ENCODE measurements at regions not wholly inside any gene's neighbourhood (a gene's known extent, or its start where the extent isn't known, plus 50 kb on each side); places are given as distances from the start of the nearest gene placed in this dataset.

DNA sequence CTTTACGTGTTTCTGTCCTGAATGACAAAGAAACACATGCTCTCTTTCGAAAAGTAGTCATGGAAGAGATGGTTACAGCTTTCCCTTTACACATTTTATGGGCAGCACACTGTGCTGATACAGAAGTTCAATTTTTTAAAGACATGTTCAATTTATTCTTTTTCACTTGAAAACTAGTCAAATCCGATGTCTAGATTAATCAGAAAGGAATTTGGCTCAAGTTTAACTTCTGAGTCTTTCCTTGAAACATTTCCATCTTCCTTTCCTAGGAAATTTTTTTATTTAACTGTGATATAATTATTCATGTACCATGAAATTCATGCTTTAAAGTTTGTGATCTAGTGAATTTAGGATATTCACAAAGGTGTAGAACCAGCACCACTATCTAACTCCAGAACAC, 360.1 kb downstream of the TNS3 start:
- H3K4me1 ChIP-seq: peaks cover 36 to 53% (median 44%) of the 10 kb centered on the region in 10 experiments
- H3K27me3 ChIP-seq: no peaks in the 10 kb centered on the region
- no peak overlapping the region for H3K9ac ChIP-seq
- H3K9me3 ChIP-seq (replicated peaks in 1 of 11): peaks cover 0 to 20% (median 7%) of the 10 kb centered on the region in 11 experiments; a peak in 13 of 22 replicates
- TF ChIP-seq Cebpa-rat (IDR thresholded peaks at IDR 0.05): no peak
- no peak overlapping the region for H3K4me2 ChIP-seq
- no peaks in the 10 kb centered on the region for H3K36me3 ChIP-seq
- H3K4me3 ChIP-seq: no peak overlapping the region
- no peaks in the 10 kb centered on the region for H4K20me1 ChIP-seq
- H3K27ac ChIP-seq: no peak overlapping the region

DNA sequence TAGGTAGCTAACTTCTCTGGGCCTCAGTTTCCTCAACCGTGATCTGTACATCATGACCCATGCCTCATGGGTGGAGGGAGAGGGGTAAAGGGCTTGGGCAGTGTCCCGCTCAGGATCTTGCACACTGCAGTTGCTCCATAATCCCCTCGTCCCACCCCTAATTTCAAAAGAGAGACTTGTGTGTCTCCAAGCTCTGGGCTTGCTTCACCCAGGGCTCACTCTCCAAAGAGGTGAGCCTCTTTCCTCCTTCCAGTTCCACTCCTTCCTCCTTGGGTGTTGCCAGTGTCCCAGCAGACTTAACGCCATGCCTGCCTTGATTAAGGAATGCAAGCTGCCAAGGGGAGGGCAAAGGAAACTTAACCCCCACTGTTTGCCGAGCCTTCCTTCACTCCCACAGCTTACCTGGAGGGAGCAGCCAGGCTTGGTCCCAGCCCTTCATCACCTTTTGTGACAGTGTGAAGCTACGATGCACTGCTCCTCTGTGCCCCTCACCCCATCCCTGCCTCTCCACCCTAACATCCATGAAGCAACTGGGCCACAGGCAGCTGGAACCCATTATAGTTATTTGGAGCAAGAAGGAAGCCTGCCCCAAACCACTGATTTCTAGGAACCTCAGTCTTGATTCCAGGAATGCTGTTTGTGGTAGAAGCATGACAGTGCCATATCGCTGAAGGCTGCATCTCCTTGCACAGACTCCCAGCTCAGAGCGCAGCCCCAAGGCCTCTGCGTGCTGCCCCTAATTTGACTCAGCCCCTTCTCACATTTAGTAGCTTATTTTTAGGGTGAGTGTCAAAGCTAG, 363.3 kb downstream of the TNS3 start:
- H3K4me3 ChIP-seq: no peak overlapping the region
- H3K4me1 ChIP-seq: peaks cover 13 to 35% (median 23%) of the 10 kb centered on the region in 10 experiments; a peak in 19 of 20 replicates
- H3K36me3 ChIP-seq: no peaks in the 10 kb centered on the region
- TF ChIP-seq Cebpa-rat (IDR thresholded peaks at IDR 0.05): no peak
- no peaks in the 10 kb centered on the region for H4K20me1 ChIP-seq
- no peaks in the 10 kb centered on the region for H3K27me3 ChIP-seq
- no peak overlapping the region for H3K27ac ChIP-seq
- H3K9ac ChIP-seq: no peak overlapping the region
- peak overlapping the region in 10 of 11 experiments; percentile 16 to 64 (median 52); a peak in 18 of 22 replicates for H3K4me2 ChIP-seq
- peaks cover 0 to 10% (median 5%) of the 10 kb centered on the region in 11 experiments; a peak in 11 of 22 replicates for H3K9me3 ChIP-seq (replicated peaks in 1 of 11)

DNA sequence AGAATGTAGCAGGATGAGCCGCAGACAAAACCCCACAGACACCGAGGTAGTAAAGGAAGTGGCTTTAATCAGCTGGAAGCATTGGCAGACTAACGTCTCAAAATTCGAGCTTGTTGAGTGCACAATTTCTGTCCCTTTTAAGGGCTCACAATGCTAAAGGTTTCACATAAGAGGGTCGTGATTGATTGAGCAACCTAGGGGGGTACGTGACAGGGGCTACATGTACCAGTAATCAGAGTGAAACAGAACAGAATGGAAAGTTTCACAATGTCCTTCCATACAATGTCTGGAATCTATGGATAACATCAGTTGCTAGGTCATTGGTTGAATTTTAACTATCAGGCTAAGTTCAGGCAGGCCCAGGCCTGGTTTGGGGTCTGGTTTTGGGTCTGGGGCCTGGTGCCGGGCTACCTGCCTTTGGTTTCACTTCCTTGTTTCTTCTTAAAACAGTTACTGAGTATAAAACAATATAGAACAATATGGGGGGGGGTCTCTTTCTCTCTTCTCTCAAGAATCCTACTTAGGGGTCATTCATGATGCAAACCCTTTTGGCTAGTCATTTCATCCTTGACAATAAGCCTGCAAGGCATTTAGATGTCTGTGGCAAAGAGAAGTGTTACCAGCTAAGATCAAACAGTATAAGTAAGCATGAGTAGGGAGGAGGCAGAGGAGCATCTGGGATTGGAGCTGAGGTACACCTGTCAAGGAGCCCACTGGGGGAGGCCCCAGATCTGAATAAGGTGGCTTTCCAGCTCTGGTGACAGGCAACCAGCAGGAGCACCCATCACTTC, 364.1 kb downstream of the TNS3 start:
- no peak for TF ChIP-seq Cebpa-rat (IDR thresholded peaks at IDR 0.05)
- Histone ChIP-seq H3K9me3 (replicated peaks in 1 of 11) (0 out of 22 replicates have a peak, but pooled peaks cover 0 to 2% (median 0%) of the 10 kb centered on the region in 11 experiments), H3K4me2 (peak overlapping the region; percentile 11 to 64 (median 51); a peak in 20 of 22 replicates), H3K27ac (no peak overlapping the region), H3K27me3 (no peaks in the 10 kb centered on the region), H3K9ac (no peak overlapping the region), H3K36me3 (no peaks in the 10 kb centered on the region), H4K20me1 (no peaks in the 10 kb centered on the region), H3K4me1 (peaks cover 13 to 35% (median 23%) of the 10 kb centered on the region in 10 experiments; a peak in 19 of 20 replicates), H3K4me3 (no peak overlapping the region)

DNA sequence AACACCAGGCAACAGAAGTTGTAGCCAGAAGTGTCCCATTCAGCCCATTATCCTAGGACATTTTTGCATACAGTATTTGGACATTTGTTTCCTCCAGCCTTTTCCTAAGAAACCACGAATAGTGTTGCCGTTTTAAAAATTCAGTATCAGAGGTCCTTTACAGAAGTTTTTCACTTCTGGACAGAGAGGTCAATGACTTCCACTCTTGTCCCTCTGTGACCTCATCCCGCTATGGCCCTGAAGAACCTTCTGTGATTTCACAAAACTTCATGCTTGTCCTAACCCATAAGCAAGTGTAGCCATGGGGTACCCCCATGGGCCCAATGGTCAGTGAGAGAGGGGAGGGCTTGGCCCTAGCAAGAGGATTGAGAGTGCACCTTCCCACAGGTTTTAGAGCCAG, 364.8 kb downstream of the TNS3 start:
- no peak overlapping the region for H3K9ac ChIP-seq

DNA sequence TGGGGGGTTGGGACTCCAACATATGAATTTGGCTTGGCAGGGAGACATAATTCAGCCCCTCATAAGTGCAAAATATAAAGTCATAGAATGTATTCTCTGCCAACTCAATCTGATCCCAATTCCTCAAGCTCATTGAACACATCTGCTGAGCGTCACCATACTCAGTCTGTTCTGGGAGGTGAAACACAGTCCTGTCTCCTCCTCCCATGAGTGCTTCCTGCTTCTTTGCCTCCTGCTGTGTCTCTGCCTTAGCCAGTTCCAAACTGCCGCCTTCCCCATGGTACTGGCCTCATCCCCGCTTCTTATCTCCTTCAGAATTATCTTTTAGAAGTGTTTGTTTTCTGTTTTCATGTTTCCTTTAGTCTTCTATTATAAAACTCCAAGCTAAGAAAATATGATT, 365.5 kb downstream of the TNS3 start:
- no peaks in the 10 kb centered on the region for H3K36me3 ChIP-seq
- H3K9ac ChIP-seq: no peak overlapping the region
- peaks cover 13 to 35% (median 23%) of the 10 kb centered on the region in 10 experiments; a peak in 19 of 20 replicates for H3K4me1 ChIP-seq
- 0 out of 22 replicates have a peak, but pooled peaks cover 0 to under 1% (median 0%) of the 10 kb centered on the region in 11 experiments for H3K9me3 ChIP-seq (replicated peaks in 1 of 11)
- no peak for TF ChIP-seq Cebpa-rat (IDR thresholded peaks at IDR 0.05)
- H3K4me2 ChIP-seq: no peak overlapping the region
- H3K27me3 ChIP-seq: no peaks in the 10 kb centered on the region
- no peak overlapping the region for H3K27ac ChIP-seq
- no peak overlapping the region for H3K4me3 ChIP-seq
- H4K20me1 ChIP-seq: no peaks in the 10 kb centered on the region

More for the DNA sequence above, 364.8 kb downstream of the TNS3 start:
- Histone ChIP-seq H3K4me3 (no peak overlapping the region), H3K4me1 (peaks cover 13 to 35% (median 23%) of the 10 kb centered on the region in 10 experiments; a peak in 19 of 20 replicates), H3K4me2 (peak overlapping the region in 10 of 11 experiments; percentile 11 to 64 (median 52); a peak in 20 of 22 replicates), H3K27ac (no peak overlapping the region), H3K27me3 (no peaks in the 10 kb centered on the region), H4K20me1 (no peaks in the 10 kb centered on the region), H3K9me3 (replicated peaks in 1 of 11) (no peaks in the 10 kb centered on the region), H3K36me3 (no peaks in the 10 kb centered on the region)
- no peak for TF ChIP-seq Cebpa-rat (IDR thresholded peaks at IDR 0.05)

DNA sequence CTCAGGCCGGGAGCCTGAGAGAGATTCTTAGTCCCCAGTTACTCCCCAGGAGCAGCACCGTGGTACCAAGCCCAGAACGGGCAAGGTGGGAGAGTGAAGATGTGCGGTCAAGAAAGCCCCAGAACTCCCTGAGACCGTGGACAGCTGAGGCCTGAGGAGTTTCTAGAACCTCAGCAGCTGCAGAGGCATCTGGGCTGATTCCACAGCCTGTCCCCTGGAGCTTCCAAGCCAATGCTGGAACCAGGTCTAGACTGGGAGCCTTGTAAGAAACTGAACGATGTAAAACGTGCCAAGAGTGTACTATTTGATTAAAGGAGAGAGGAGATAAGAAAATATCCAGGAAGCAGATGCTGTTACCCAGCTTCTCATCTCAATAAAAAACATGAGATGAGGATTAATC, 366.3 kb downstream of the TNS3 start:
- Histone ChIP-seq H3K9me3 (replicated peaks in 1 of 11) (peaks cover 0 to 9% (median 2%) of the 10 kb centered on the region in 11 experiments; a peak in 11 of 22 replicates), H3K9ac (no peak overlapping the region), H3K27ac (no peak overlapping the region), H3K4me3 (no peak overlapping the region), H3K36me3 (no peaks in the 10 kb centered on the region), H3K4me2 (no peak overlapping the region), H4K20me1 (no peaks in the 10 kb centered on the region), H3K27me3 (no peaks in the 10 kb centered on the region), H3K4me1 (peaks cover 13 to 31% (median 23%) of the 10 kb centered on the region in 10 experiments; a peak in 19 of 20 replicates)
- TF ChIP-seq Cebpa-rat (IDR thresholded peaks at IDR 0.05): no peak

DNA sequence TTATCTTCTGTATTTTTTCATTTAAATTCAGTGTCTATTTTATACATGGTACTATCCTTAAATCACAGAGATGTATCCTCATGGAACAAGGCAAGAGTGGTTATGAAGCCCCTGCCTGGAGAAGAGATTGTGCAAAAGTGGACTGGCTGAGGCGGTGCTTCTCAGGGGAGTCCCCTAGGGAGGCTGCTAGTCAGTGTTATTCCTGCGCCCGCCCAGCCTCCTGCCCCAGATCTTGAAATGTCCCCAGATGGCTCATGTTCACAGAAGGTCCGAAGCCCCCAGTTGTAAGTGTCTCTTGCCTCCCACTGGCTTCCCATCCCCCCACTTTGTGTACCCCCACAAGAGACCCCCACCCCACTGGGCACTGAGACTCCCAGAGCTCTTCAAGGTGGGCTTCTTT, 366.9 kb downstream of the TNS3 start:
- no peak for TF ChIP-seq Cebpa-rat (IDR thresholded peaks at IDR 0.05)
- Histone ChIP-seq H3K9ac (no peak overlapping the region), H3K4me3 (no peak overlapping the region), H3K27ac (no peak overlapping the region), H3K27me3 (no peaks in the 10 kb centered on the region), H3K36me3 (no peaks in the 10 kb centered on the region), H3K4me1 (peaks cover 13 to 26% (median 22%) of the 10 kb centered on the region in 10 experiments; a peak in 19 of 20 replicates), H3K4me2 (no peak overlapping the region; a peak in 1 of 22 replicates), H4K20me1 (no peaks in the 10 kb centered on the region), H3K9me3 (replicated peaks in 1 of 11) (peaks cover 0 to 15% (median 6%) of the 10 kb centered on the region in 11 experiments; a peak in 11 of 22 replicates)

DNA sequence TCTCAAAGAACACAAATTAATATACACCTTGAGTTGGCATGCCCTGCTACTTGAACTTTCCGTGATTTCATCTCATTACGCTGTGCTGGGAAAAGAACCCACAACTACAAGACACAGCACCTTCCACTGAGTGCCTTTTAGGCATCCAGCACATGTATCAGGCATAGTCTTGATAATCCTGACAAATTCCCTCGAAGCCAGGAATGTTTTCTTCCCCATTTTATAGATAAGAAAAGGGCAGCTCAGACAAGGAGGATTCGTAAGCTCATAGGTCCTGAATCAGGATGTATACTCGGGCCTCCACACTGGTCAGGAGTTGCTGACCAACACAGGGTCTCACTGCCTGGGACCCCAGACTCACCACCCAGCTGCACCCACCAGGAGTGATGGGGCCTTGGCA, 368.6 kb downstream of the TNS3 start:
- no peak for TF ChIP-seq Cebpa-rat (IDR thresholded peaks at IDR 0.05)
- Histone ChIP-seq H3K27ac (no peak overlapping the region), H4K20me1 (no peaks in the 10 kb centered on the region), H3K9me3 (replicated peaks in 1 of 11) (peaks cover 0 to 15% (median 6%) of the 10 kb centered on the region in 11 experiments; a peak in 11 of 22 replicates), H3K9ac (no peak overlapping the region), H3K4me3 (no peak overlapping the region), H3K27me3 (no peaks in the 10 kb centered on the region), H3K4me1 (peaks cover 5 to 19% (median 13%) of the 10 kb centered on the region in 10 experiments; a peak in 19 of 20 replicates), H3K4me2 (no peak overlapping the region), H3K36me3 (no peaks in the 10 kb centered on the region)

DNA sequence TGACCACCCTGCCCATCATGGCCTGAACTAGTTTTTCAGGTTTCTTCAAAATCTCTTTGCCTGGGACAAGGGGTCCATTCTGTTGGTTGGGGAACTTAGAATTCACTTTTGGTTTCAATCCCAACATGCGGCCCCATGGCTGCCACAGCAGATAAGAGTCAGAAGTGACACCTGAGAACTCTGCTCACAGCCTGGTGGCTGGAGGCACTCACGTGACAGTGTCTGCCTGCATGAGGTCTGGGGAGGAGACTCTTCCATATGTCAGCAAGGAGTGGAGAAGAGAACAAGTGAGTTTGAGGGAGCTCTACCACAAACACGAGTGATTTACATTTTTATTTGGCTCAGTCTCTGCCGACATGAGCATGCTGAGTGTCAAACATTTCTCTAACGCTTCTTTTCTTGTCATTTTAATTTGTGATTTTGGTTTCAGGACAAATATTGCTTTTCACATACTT, 370.4 kb downstream of the TNS3 start:
- TF ChIP-seq Cebpa-rat (IDR thresholded peaks at IDR 0.05): no peak
- Histone ChIP-seq H3K4me3 (no peak overlapping the region), H3K27me3 (no peaks in the 10 kb centered on the region), H3K4me2 (no peak overlapping the region), H3K36me3 (no peaks in the 10 kb centered on the region), H3K4me1 (peaks cover 0 to 5% (median 0%) of the 10 kb centered on the region in 10 experiments; a peak in 2 of 20 replicates), H4K20me1 (no peaks in the 10 kb centered on the region), H3K27ac (no peak overlapping the region), H3K9me3 (replicated peaks in 1 of 11) (peaks cover 0 to 15% (median 9%) of the 10 kb centered on the region in 11 experiments; a peak in 11 of 22 replicates), H3K9ac (no peak overlapping the region)
